HG02763 (cell line): ENCODE measurements at regions not wholly inside any gene's neighbourhood (a gene's known extent, or its start where the extent isn't known, plus 50 kb on each side); places are given as distances from the start of the nearest gene placed in this dataset.
A peak's percentile ranks its signal among the peaks of the same experiment; 100 is the strongest.

Experiments used
- ATAC-seq: cut with Tn5 transposase; IDR thresholded peaks from one replicate; pipeline ENCODE4 v1.9.1; 2021; ENCODE audit warnings: mild to moderate bottlenecking, moderate library complexity; ENCODE audit not compliant: unreplicated experiment

DNA sequence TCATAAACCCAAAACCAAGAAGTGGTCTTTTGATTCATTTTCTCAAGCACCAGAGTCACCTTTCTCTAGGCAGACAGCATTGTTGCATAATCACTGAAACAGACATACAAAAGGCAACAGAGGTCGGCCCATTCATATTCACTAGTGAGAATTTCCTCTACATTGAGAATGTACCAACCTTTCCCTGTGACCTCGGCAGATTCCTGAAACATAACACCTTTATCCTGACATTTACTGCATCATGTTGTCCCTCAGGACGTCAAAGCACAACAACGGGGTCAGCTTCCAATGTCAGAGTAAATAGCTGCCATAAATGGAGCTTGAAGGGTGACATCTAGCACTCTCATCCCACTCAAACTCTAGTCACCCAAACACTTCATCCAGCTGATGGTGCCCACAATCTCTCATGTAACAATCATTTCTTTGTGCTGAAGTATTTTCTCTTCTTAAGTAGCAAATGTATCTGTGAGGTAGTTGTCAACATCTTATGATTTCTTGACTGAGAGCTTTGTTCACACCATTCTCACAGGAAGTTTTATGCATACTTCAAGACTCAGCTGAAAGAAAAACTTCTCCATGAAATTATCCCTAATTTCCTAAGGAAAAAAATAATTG is 802.6 kb upstream of the CHAC2 start:
- ATAC-seq, result no peak

DNA sequence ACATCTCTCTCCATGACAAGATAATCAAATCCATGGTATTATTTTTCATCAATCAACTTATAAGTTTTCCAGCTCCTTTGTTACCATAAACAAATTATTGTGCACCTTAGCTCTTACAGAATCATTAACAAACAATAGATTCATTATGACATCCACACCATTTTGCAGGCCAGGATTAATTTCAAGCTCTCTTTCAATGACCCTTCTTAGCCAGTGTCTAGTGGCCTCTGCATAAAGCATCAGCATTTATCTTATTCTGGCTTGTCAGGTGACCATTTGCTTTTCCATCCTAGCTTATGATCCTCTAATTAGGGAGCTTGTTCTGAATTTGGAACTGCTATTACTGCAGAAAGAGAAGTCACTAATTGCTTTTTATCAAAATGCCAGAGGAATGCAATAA is 806.2 kb upstream of the CHAC2 start:
- no peak for ATAC-seq

DNA sequence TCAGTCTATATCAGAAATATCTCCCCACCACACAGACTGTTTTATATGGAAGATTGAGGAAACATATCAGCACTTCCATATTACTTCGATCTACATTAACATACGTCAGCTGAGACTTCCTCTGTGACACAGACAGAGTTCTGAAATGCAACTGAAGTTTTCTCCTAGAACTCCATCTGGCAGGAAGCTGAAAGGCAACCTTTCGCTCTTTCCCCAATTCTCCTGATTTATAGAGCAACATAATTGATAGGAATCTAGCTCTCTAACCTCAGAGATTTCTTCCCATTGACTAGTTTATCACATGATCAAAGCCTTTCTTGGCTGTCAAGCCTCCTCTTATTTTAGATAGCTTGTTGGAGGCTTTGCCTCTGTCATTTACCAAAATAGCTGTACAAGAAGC is 806.7 kb upstream of the CHAC2 start:
- ATAC-seq, result no peak

DNA sequence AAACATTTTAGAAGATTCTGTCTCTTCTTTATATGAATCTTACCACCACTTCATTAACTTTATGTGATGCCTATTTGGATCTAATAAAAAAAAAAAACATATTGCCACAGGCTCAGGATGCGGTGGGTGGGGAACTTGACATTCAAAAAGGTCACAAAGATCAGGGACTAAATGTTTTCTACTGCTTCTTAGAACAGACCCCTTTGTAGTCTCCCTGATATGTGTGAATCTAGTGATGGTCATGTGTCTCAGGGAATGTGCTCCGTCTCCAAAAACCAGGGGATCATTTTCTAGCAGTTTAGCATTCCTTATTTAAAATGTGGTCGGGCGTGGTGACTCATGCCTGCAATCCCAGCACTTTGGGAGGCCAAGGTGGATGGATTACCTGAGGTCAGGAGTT is 807.8 kb upstream of the CHAC2 start:
- ATAC-seq, result no peak

DNA sequence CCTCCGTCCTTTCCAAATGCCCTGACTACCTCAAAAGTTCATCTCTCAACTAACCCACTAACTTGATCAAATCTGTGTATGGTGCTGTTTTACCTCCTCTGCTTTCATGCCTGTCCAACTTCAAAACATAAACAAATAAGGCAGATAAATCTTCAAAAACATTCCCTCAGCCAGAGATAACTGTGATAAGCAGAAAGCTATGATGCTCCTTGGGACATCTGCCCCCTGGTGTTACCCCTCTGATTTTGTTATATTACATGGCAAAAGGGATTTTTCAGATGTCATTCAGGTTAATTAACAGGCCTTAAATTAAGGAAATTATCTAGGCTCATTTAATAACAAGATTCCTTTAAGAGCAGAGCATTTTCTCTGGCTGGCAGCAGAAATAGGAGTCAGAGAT is 810.8 kb upstream of the CHAC2 start:
- no peak for ATAC-seq

DNA sequence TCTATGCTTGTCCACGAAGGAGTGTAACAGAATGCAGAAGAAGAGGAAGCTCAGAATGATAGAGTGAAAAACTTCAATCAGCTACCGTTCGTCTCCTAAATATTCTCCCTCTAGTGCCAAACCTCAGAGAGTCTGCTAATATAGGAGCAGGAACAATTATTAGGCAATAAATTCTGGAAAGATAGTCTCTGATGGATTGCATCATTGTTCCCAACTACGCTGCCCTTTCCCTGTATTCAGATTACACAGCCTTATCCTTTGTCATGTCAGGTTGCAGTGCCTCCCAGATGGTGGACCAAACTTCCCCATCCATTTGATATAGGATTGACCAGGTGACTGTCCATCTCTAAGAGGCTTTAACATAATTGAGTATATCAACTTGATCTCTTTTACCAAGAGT is 811.5 kb upstream of the CHAC2 start:
- ATAC-seq, result no peak

DNA sequence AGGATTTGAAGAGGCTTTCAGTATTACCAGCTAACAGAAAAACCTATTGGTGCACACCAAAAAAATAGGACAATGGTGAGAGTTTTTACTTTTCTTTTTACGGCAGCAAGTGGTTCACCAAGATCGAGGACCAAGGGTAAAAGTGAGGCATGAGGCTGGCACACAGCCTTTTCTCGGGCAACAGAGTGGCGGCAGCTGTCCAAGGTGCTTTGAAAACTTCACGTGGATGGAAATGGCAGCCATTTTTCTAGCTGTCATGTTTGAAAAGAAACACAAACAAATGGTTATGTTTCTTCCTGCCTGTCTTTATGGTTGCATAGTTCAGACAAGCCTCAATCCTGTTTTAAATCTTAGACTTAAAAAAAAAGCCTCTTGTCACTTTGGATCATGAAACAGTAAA is 812.5 kb upstream of the CHAC2 start:
- no peak for ATAC-seq

DNA sequence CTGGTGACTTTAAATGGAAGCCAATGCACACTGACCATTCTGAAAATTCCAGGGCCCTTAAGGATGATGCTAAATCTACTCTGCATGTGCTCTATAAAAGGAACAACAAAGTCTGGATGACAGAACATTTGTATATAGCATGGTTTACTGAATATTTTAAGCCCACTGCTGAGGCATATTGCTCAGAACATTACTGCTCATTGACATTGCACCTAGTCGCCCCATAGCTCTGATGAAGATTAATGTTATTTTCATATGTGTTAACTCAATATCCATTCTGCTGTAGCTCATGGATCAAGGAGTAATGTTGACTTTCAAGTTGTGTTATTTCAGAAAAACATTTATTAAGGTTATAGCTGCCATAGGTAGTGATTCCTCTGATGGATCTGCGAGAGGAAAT is 827.5 kb upstream of the CHAC2 start:
- no peak for ATAC-seq

DNA sequence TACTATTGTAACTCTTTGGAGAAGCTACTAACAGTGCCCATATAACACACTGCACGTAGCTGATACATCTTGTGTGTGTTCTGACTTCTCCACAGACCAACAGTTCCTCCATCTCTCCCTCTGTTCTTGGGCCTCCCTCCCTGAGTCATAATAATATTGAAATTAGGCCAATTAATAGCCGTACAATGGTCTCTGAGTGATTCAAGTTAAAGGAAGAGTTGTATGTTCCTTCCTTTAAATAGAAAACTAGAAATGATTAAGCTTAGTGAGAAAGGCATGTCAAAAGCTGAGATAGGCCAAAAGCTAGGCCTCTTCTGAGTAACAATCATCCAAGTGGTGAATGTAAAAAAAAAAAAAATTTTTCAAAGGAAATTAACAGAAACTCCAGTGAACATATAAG is 828.4 kb upstream of the CHAC2 start:
- no peak for ATAC-seq

DNA sequence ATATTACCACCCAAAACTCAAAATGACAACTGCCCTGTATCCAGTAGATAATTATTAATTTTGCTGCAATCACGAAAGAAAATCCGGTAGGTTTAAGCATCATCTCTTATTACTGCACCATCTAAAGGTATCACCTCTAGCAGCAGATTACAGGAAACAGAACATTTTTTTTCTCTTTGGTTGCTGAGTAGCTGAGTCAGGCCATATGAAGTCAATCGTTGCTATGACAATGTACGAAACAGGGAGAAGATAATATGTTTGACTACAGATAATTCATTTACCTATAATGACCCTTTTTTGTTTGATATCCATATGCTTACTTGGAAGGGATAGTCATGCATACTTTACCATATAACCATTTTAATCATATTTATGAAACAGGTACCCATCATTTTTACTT is 831.6 kb upstream of the CHAC2 start:
- no peak for ATAC-seq

DNA sequence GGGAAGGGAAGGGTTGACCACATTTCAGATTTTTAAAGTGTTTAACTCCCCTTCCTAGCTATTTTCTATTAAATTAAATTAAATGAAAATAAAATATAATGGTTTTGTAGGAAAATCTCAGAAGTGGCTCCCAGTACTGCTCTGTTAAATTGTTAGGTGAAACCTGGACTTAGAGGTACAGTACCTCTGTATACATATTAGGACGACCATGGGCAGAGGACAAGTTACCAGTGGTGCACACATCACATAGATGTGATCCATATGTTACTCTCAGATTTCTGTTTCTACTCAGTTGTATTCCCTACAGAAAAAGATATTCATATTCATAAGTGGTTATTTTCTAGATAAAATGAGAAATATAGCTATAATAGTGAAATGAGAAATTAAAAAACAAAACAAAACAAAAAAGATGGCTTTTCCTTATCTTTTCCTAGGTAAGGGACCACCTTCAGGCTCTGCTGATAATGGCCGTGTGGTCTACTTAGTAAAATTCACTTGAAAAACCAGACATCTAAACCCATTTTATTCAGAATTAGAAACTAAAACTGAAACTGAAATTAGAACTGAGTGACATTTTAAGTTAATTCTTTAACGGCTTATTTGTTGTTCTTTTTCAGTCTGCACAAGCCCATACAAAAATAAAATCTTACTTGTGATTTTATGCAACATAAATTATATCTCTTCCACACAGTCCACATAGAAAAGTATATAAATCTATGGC is 832.5 kb upstream of the CHAC2 start:
- no peak for ATAC-seq

DNA sequence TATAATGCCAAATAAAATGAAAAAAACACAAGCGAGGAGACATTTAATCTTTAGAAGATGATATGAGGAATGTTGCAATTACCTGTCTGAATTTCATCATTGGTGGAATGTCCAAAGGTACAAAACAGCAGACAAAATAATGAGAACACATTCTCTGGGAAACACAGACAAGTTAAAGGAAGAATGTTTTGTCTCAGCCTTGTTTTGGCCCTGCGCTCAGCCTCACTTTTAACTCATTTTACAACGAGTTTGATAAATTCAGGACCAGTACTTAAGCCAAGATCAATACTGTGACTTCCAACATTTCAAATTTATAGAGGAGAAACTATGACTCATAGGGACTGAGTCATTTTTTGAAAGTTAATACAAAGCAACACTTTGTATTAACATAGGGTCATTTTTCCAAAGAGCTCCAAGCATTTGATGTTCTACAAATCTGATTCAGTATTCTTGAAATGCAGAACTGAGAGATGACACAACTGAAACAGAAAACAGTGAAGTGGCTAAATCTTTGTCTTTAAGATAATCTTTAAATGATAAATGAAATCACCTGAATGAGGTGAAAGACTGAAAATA is 833.2 kb upstream of the CHAC2 start:
- no peak for ATAC-seq

DNA sequence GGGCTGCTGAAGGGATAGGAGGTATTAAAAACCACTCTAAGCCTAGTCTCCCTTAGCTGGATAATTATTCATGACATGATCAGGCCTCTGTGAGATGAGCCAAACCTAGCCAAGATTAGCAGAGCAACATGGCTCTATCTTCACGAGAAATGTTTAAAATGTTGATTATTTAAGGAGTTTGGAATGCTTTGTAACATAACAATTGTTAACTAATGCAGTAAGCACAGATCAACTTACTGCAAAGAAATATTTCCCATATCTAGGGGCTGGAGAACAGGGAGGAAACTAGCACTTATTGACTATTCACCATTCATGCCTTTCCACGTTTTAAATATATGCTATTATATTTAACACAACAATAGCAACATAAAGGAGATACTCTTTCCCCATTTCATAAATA is 833.7 kb upstream of the CHAC2 start:
- ATAC-seq, result no peak

DNA sequence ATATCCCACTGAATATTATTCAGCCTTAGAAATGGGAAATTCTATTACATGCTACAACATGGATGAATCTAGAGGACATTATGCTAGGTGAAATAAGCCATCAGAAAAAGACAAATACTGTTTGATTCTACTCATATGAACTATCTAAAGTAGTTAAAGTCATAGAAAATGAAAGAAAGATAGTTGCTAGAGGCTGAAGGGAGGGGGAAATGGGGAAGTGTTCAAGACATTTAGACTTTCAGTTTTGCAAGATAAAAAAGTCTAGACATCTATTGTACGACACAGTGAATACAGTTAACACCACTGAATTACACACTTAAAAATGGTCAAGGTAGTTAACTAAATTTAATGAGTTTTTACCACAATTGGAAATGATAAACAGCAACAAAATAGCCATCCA is 835.9 kb upstream of the CHAC2 start:
- peak; percentile 69 for ATAC-seq

DNA sequence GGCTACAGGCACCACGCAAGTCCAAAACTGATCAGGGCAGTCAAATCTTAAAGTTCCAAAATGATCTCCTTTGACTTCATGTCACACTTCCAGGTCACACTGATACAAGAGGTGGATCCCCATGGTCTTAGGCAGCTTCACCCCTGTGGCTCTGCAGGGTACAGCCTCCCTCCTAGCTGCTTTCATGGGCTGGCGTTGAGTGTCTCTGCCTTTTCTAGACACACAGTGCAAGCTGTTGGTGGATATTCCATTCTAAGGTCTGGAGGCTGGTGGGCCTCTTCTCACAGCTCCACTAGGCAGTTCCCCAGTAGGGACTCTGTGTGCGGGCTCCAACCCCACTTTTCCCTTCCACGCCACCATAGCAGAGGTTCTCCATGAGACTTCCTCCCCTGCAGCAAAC is 838.2 kb upstream of the CHAC2 start:
- ATAC-seq, result no peak

DNA sequence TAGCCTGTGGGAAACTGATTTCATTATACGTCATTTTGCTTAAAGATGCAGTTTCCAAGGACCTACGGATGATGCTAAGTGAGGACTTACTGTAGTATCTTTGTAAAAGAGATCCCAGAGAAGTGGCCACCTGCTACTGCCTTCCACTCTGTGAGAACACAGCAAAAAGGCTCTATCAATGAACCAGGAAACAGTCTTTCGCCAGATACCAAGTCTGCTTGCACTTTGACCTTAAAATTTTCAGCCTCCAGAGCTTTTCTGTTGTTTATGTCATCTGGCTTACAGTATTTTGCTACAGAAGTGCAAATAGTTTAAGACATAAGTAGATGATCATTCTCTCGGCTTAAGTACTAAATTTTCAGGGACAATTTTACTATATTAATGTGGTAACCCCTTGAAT is 847.9 kb upstream of the CHAC2 start:
- no peak for ATAC-seq

DNA sequence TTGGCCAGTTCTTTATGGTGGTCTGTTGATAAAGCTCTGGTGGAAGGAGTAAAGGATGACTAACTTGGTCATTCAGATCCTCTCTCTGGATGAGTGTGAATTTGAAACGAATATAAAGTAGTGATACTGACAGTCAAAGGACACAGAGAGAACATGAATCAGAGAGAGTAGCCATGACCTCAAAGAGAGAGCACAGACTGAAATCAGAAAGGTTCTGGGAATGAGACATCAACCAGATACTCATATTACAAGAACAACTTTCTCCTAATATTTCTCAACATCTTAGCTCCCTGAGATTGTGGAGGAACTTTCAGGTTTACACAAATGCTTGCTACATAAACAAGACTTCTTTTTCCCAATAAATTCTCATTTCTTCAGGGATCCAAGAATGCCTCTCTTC is 849.1 kb upstream of the CHAC2 start:
- ATAC-seq, result no peak

DNA sequence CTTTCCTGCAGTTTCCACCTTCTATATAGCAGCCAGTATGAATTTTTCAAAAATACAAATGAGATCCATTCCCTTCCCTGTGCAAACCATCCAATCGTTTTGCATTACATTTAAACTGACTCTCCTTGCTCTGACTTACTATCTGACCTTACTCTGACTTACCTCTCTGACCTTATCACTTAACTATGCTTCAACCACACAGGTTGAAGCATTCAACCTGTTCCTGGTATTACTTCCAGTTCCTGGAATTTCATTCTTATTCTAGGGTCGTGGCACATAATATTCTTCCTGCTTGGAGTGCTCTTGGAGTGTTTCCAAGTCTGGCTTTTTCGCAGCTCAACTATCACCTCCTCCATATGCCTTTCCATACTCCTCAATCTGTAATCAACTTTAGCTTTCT is 850.6 kb upstream of the CHAC2 start:
- no peak for ATAC-seq

DNA sequence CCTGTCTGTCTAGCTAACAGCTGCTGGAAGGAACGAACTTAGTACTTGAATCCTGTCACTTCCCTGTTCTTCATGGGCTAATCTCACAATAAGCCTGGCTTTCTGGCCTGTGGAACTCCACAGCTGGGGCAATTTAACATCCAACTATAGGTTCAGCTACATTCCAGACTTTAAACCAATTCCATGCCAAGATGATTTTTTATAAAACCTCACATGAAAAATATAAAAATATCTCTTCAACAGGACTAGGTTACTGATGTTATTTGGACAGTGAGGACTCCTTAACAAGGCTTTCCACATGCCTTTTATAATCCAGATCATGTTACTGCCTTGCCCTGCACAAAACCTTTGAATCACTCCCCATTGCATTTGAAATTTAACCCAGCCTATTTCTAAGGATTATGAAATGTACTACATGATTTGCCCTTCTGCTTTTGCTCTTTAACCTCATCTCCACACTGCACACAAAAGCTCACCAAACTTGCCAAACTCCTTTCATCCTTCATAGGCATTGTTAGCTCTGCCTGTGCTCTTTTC is 863.2 kb upstream of the CHAC2 start:
- ATAC-seq, result no peak

DNA sequence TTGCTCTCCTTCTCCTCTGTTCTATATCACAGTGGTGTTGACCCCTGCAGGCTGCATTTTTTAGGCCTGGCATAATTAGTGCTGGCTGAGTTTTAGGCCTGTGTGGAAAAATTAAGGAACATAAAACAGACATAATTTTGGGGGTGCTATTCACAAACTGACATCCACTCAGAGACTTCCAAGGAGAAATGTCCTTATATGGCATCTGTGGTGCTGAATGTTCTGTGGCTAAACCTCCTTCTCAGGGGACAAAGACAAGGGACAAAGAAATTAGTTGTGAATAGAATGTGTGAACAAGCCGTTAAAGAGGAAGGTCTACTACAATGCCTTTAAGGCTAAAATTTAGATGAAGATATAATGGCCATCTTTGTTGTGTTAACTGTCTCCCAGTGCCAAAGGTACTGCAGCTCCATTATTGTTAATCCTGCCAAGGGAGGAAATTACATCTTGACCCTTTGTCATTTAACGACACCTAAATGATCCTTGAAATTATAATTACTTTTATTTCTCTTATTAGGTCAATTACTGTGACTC is 870.0 kb upstream of the CHAC2 start:
- ATAC-seq, result no peak

DNA sequence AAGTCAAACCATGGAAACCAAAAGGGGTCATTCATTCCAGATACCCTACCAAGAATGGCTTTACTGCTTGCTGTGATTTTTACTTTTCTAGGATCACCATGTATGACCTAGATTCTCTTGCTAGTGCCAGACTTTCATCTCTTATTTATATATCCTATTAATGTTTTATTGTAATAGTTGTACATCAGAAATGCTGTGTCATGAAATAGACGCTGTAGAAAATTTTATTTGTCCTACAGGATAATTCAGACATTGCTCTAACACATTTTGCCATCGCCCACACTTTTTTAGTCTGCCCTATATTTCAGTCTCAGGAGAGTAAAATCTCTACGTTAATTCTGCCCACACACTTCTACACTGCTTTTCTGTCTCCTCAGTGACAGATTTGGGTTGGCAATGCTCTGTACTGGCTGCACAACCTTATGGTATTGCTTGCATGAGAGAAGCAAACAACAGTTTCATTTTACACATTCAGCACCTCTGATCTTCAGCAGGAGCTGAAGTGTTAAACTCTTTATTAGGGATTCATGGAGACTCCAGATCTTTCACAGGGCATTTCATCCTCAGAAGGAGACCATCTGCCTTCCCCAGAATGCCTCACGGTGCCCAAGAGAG is 871.8 kb upstream of the CHAC2 start:
- ATAC-seq, result no peak

DNA sequence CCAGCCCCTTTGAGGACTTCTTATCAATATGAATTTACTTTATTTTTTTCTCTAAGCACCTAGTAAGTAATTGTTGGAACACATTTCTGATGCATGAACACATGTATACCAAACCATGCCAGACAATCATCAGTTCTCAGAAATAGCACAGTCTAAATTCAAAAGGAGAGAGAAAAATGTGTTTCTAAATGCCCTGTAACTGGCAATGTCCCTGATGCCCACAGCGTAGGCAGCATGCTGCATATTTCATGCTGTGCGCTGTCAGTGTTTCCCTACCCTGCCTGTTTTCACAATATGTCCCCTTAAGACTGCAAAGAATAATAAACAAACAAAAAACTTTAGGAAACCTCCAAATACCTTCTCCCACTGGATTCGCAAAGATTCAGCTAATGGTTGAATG is 881.0 kb upstream of the CHAC2 start:
- ATAC-seq, result no peak
